Pancreas (tissue), 10 donors: ENCODE measurements at regions not wholly inside any gene's neighbourhood (a gene's known extent, or its start where the extent isn't known, plus 50 kb on each side); places are given as distances from the start of the nearest gene placed in this dataset.

Experiments used
- ATAC-seq, 4 donors: fragments of 200-7000 bp; cut with Tn5 transposase; one replicate each; pipeline versions ENCODE4 v1.8.0 to v1.9.1; 2020; ENCODE audit warnings: mild to moderate bottlenecking in 4 of 4, moderate library complexity in 4 of 4
- DNase-seq, 6 donors: peaks; one replicate each; pipeline ENCODE4 v3.0.0-alpha.2; 2020
- FAIRE-seq: peaks from 2 replicates; lab custom pipeline; 2012; peaks lifted over from hg19 to GRCh38; lab: Jason Lieb, UNC
- H3K27ac ChIP-seq, 4 donors: fragments of 200-600 bp; sonication (generic); 1 replicate in 3 of 4; 2 replicates in 1 of 4; pipeline versions ENCODE4 v1.5.0 to v1.8.0; 2020
- H3K27me3 ChIP-seq, 4 donors: fragments of 200-600 bp; one replicate each; pipeline ENCODE4 v1.8.0; 2021
- H3K36me3 ChIP-seq, 3 donors: fragments of 200-600 bp; sonication (generic) in 1 of 3; one replicate each; pipeline versions ENCODE4 v1.5.0 to v1.8.0; 2020 to 2021
- H3K4me1 ChIP-seq, 3 donors: fragments of 200-600 bp; one replicate each; pipeline ENCODE4 v1.8.0; 2021
- H3K4me3 ChIP-seq, 4 donors: fragments of 200-600 bp; sonication (generic) in 2 of 4; one replicate each; pipeline versions ENCODE4 v1.5.0 to v1.8.0; 2020 to 2021
- H3K9me3 ChIP-seq, 4 donors: fragments of 200-600 bp; one replicate each; pipeline ENCODE4 v1.8.0; 2021
- WGBS, 2 donors: extraction: QIAGEN DNeasy Blood & Tissue Kit; methylation state at CpG; one replicate each; pipeline ENCODE4 v1.1.7; 2013; 5-methylcytosine and 5-hydroxymethylcytosine counted together
- intact Hi-C, 3 donors: fragments of 100-400 bp; cut with DNase I; formaldehyde crosslinking; loops; one replicate each; pipeline versions ENCODE4 v1.11.1 to v1.14.2; 2022
- TF ChIP-seq, protein P1 (sequence below), 4 donors: fragments of 200-600 bp; sonication (generic) in 3 of 4; IDR thresholded peaks; one replicate each; pipeline versions ENCODE4 v1.5.0 to v1.8.0; 2021; ENCODE audit warnings: antibody characterized with exemption in 4 of 4
- donor health status: healthy with polysubstance abuse.
- donor health status: DM: no; HTN: no; CAD: no; lungs with moderate emphysema.
- donor health status: DM: no; HTN: no; CAD: no.
- donor health status: control.
- donor health status: control.
- donor health status: Bipolar disorder and iron deficiency.
- donor health status: DM: yes; HTN: yes; CAD: no.
- donor health status: DM: no; HTN: no; CAD: no.
- donor health status: DM: no; HTN: no; CAD: no.
- donor health status: DM: yes; HTN: yes; CAD: no.

- intact Hi-C loops: loop anchor here in 2 of 3 donors (10.0 kb wide), 2 partner anchors 231 to 261 kb away; no protein-coding TSS in a partner anchor
- H3K4me1 ChIP-seq: no peaks in the 10 kb centered on the region
- ATAC-seq (no peak), FAIRE-seq (no peak), DNase-seq (no peak)
- TF ChIP-seq, protein P1, sequence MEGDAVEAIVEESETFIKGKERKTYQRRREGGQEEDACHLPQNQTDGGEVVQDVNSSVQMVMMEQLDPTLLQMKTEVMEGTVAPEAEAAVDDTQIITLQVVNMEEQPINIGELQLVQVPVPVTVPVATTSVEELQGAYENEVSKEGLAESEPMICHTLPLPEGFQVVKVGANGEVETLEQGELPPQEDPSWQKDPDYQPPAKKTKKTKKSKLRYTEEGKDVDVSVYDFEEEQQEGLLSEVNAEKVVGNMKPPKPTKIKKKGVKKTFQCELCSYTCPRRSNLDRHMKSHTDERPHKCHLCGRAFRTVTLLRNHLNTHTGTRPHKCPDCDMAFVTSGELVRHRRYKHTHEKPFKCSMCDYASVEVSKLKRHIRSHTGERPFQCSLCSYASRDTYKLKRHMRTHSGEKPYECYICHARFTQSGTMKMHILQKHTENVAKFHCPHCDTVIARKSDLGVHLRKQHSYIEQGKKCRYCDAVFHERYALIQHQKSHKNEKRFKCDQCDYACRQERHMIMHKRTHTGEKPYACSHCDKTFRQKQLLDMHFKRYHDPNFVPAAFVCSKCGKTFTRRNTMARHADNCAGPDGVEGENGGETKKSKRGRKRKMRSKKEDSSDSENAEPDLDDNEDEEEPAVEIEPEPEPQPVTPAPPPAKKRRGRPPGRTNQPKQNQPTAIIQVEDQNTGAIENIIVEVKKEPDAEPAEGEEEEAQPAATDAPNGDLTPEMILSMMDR (IDR thresholded peaks at IDR 0.05): no peak
- no peak overlapping the region for H3K27ac ChIP-seq
- H3K9me3 ChIP-seq: no peaks in the 10 kb centered on the region
- no peaks in the 10 kb centered on the region for H3K36me3 ChIP-seq
- WGBS, 2 donors: 74 to 83% methylated on average over 2 of the region's 2 CpGs
- no peaks in the 10 kb centered on the region for H3K27me3 ChIP-seq
- H3K4me3 ChIP-seq: no peak overlapping the region
Measured at GRCh38 chr2:121093692-121094091, 191.3 kb downstream of the TFCP2L1 start.

- 77 to 78% methylated on average over 3 of the region's 3 CpGs for WGBS, 2 donors
- DNase-seq: no peak
Measured at GRCh38 chr2:121094101-121094500, 190.9 kb downstream of the TFCP2L1 start.

DNA sequence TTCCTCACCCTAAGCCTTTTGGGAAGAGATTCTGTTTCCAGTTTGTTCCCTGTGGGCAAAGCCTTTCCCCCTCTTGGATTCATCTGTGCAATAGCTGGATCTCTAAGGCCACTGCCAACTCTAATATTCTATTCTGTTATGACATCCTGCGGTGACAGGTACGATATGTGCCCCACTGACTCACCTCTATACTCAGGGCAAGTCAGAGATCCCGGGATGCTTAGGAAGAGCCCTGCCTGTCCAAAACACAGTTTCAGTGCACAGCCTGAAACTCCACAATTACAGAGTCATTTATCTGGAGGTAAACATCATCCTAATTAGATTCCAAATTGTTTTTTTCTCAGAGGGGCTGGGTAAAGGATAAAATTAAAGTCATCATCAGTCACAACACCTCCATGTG, 190.2 kb downstream of the TFCP2L1 start:
- no peak for FAIRE-seq
- intact Hi-C loops: loop anchor here in 2 of 3 donors (5.0 to 10.0 kb wide), 3 partner anchors 230 to 260 kb away; no protein-coding TSS in a partner anchor

More at GRCh38 chr2:121094101-121094500, 190.9 kb downstream of the TFCP2L1 start:
- Histone ChIP-seq H3K4me1 (no peaks in the 10 kb centered on the region), H3K27ac (no peak overlapping the region), H3K9me3 (no peaks in the 10 kb centered on the region), H3K4me3 (no peak overlapping the region), H3K36me3 (no peaks in the 10 kb centered on the region), H3K27me3 (no peaks in the 10 kb centered on the region)
- no peak for ATAC-seq
- no peak for FAIRE-seq
- TF ChIP-seq, protein P1 (IDR thresholded peaks at IDR 0.05): no peak
- intact Hi-C loops: loop anchor here in 2 of 3 donors (10.0 kb wide), 2 partner anchors 231 to 261 kb away; no protein-coding TSS in a partner anchor

DNA sequence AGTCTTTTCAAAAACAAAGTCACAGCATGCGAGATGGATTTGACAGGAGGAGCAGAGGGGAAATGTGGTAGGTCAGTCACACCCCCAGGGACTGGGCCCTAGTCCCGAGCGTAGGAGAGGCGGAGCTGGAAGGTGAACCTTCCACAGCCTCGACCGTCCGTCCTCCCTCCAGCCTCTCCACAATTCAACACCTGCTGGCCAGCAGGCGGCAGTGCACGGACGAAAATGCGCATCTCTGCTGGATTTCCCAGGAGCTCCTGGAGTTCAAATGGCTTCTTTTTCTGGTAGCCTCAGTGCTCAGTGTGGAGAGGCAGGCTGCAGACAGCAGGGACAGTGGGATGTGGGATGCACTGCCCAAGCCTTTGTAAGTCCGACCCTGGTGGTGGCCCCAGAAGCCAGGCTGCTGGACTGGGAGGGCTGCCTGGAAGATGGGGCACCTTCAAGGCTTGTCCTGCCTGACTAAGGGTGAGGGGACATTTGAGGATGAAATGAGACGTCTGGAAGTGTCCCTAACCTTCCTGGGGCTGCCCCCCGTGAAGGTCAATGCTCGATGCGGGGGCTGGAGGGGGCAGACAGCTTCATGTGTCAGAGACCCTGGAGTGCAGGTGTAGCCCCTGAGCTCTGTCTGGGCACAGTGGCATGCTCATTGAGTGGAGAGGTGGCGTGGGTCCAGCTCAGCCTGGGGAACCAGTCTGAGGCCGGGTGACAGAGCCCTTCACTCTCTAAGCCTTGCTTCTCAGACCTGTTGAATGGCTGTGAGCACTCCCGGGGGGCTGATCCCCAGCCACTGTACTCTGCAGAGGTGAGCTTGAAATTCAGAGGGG, 189.5 kb downstream of the TFCP2L1 start:
- DNase-seq: peak; percentile 62 to 89 (median 78)
- ATAC-seq: peak; percentile 90 to 95 (median 91)
- Histone ChIP-seq H3K4me1 (no peaks in the 10 kb centered on the region), H3K4me3 (no peak overlapping the region), H3K9me3 (no peaks in the 10 kb centered on the region), H3K27me3 (no peaks in the 10 kb centered on the region), H3K36me3 (no peaks in the 10 kb centered on the region), H3K27ac (no peak overlapping the region)
- 18 to 23% methylated on average over 19 of the region's 19 CpGs for WGBS, 2 donors
- FAIRE-seq: no peak
- intact Hi-C loops: loop anchor here in 2 of 3 donors (5.0 to 10.0 kb wide), 3 partner anchors 229 to 259 kb away; no protein-coding TSS in a partner anchor
- TF ChIP-seq, protein P1 (IDR thresholded peaks at IDR 0.05): peak; percentile 53 to 67 (median 62)

More for the DNA sequence above, 190.2 kb downstream of the TFCP2L1 start:
- ATAC-seq (no peak), DNase-seq (peak in 1 of 6 donors; percentile 4)
- TF ChIP-seq, protein P1 (IDR thresholded peaks at IDR 0.05): no peak
- WGBS, 2 donors: 77 to 88% methylated on average over 3 of the region's 3 CpGs
- Histone ChIP-seq H3K36me3 (no peaks in the 10 kb centered on the region), H3K27ac (no peak overlapping the region), H3K9me3 (no peaks in the 10 kb centered on the region), H3K4me1 (no peaks in the 10 kb centered on the region), H3K4me3 (no peak overlapping the region), H3K27me3 (no peaks in the 10 kb centered on the region)
